ENCODE measurements at regions not wholly inside any gene's neighbourhood (a gene's known extent, or its start where the extent isn't known, plus 50 kb on each side); places are given as distances from the start of the nearest gene placed in this dataset.
"Not testable (repeated sequence)": the region's sequence is repeated elsewhere in the genome, so short reads cannot be mapped to it uniquely, and the experiment has no call there.

GRCh38 chr5:69007163-69007562 lies 86.7 kb upstream of the SLC30A5 start:
- no peak for DNase-seq

GRCh38 chr5:69007726-69008368 lies 86.0 kb upstream of the SLC30A5 start:
- DNase-seq, result peak; percentile 41 to 49

- no peak for DNase-seq
Measured at GRCh38 chr5:69010476-69010875, 83.3 kb upstream of the SLC30A5 start.

GRCh38 chr5:69011910-69012309 lies 81.9 kb upstream of the SLC30A5 start:
- no peak for DNase-seq

- no peak for DNase-seq
Measured at GRCh38 chr5:69013481-69013880, 80.3 kb upstream of the SLC30A5 start.

- DNase-seq, result not testable (repeated sequence)
Measured at GRCh38 chr5:69014007-69014406, 79.8 kb upstream of the SLC30A5 start.

GRCh38 chr5:69019668-69020375 lies 74.0 kb upstream of the SLC30A5 start:
- DNase-seq, result no peak

GRCh38 chr5:69024241-69024651 lies 69.6 kb upstream of the SLC30A5 start:
- peak; percentile 54 to 61 for DNase-seq

- DNase-seq, result no peak
Measured at GRCh38 chr5:69029292-69029691, 64.5 kb upstream of the SLC30A5 start.

- peak; percentile 50 to 78 for DNase-seq
Measured at GRCh38 chr5:69030358-69031062, 63.3 kb upstream of the SLC30A5 start.

- no peak for DNase-seq
Measured at GRCh38 chr5:69032009-69032408, 61.8 kb upstream of the SLC30A5 start.

- DNase-seq, result no peak
Measured at GRCh38 chr5:69033690-69034089, 60.1 kb upstream of the SLC30A5 start.

GRCh38 chr5:69034898-69035297 lies 58.9 kb upstream of the SLC30A5 start:
- peak; percentile 44 to 82 for DNase-seq

GRCh38 chr5:69035665-69036064 lies 58.1 kb upstream of the SLC30A5 start:
- DNase-seq, result peak; percentile 22 to 54

- no peak for DNase-seq
Measured at GRCh38 chr5:69038539-69038938, 55.3 kb upstream of the SLC30A5 start.

GRCh38 chr5:69039829-69040228 lies 54.0 kb upstream of the SLC30A5 start:
- no peak for DNase-seq

GRCh38 chr5:69042500-69042899 lies 51.3 kb upstream of the SLC30A5 start:
- no peak for DNase-seq

- DNase-seq, result peak; percentile 75 to 82
Measured at GRCh38 chr5:69042915-69043654, 50.7 kb upstream of the SLC30A5 start.

GRCh38 chr5:69043655-69043996 lies 50.2 kb upstream of the SLC30A5 start:
- DNase-seq, result no peak
